SW480 (cell line): ENCODE measurements at regions not wholly inside any gene's neighbourhood (a gene's known extent, or its start where the extent isn't known, plus 50 kb on each side); places are given as distances from the start of the nearest gene placed in this dataset.

Source experiments
- DNase-seq: peaks from one replicate; pipeline ENCODE4 v3.0.0-alpha.2; 2016; ENCODE audit warnings: low spot score

GRCh38 chr3:42012935-42013690, 51.2 kb upstream of the ULK4 start:
- peak; percentile 44 for DNase-seq

GRCh38 chr3:42012383-42012934, 50.6 kb upstream of the ULK4 start:
- no peak for DNase-seq
